ENCODE measurements at regions not wholly inside any gene's neighbourhood (a gene's known extent, or its start where the extent isn't known, plus 50 kb on each side); places are given as distances from the start of the nearest gene placed in this dataset.

DNA sequence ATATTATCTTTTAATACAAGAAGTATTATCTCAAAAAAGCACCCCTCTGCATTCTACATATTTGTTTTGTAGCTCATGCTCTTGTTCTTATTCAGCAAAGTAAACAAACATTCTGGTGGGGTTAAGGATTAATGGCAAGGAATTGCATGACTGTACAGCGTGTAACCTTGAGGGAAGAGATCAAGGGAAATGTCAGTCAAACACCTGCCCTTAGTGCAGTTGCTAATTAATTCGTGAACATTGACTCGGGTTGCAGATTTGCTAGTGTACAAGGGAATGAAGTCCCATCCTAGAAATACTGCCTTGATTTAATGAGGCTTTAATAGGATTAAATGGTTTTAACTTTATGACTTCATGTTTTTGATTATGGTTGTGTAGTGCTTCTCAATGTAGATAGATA, 1758.1 kb downstream of the MAT2B start:
- CTCF ChIA-PET (ENCODE audit: low intra/inter-chr PET ratio, low total read pairs): no interaction called here
- intact Hi-C loops (cut with micrococcal nuclease; ENCODE audit: unreplicated experiment): no loop called here
- TF ChIP-seq MAFK (conservative IDR thresholded peaks at IDR 0.05 in 1 of 2, IDR thresholded peaks at IDR 0.05 in 1 of 2; ENCODE audit: low read length in 2 of 2) (no peak), JUNB (CRISPR knock-in tag; IDR thresholded peaks at IDR 0.05; ENCODE audit: borderline replicate concordance) (no peak), NKX3-1 (CRISPR knock-in tag; IDR thresholded peaks at IDR 0.05) (no peak), ZNF772 (CRISPR knock-in tag; IDR thresholded peaks at IDR 0.05) (no peak), ZNF589 (CRISPR knock-in tag; conservative IDR thresholded peaks at IDR 0.05) (no peak)
- TF ChIP-seq, protein P1, sequence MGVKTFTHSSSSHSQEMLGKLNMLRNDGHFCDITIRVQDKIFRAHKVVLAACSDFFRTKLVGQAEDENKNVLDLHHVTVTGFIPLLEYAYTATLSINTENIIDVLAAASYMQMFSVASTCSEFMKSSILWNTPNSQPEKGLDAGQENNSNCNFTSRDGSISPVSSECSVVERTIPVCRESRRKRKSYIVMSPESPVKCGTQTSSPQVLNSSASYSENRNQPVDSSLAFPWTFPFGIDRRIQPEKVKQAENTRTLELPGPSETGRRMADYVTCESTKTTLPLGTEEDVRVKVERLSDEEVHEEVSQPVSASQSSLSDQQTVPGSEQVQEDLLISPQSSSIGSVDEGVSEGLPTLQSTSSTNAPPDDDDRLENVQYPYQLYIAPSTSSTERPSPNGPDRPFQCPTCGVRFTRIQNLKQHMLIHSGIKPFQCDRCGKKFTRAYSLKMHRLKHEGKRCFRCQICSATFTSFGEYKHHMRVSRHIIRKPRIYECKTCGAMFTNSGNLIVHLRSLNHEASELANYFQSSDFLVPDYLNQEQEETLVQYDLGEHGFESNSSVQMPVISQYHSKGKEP (CRISPR knock-in tag; IDR thresholded peaks at IDR 0.05): no peak
- TF ChIP-seq, protein P2, sequence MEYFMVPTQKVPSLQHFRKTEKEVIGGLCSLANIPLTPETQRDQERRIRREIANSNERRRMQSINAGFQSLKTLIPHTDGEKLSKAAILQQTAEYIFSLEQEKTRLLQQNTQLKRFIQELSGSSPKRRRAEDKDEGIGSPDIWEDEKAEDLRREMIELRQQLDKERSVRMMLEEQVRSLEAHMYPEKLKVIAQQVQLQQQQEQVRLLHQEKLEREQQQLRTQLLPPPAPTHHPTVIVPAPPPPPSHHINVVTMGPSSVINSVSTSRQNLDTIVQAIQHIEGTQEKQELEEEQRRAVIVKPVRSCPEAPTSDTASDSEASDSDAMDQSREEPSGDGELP (IDR thresholded peaks at IDR 0.05; ENCODE audit: borderline replicate concordance, low read depth): no peak
- TF ChIP-seq, protein P3, sequence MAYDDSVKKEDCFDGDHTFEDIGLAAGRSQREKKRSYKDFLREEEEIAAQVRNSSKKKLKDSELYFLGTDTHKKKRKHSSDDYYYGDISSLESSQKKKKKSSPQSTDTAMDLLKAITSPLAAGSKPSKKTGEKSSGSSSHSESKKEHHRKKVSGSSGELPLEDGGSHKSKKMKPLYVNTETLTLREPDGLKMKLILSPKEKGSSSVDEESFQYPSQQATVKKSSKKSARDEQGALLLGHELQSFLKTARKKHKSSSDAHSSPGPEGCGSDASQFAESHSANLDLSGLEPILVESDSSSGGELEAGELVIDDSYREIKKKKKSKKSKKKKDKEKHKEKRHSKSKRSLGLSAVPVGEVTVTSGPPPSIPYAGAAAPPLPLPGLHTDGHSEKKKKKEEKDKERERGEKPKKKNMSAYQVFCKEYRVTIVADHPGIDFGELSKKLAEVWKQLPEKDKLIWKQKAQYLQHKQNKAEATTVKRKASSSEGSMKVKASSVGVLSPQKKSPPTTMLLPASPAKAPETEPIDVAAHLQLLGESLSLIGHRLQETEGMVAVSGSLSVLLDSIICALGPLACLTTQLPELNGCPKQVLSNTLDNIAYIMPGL (CRISPR knock-in tag; IDR thresholded peaks at IDR 0.05; ENCODE audit: borderline replicate concordance in 1 of 2, low read depth in 1 of 2): no peak
- TF ChIP-seq, protein P4, sequence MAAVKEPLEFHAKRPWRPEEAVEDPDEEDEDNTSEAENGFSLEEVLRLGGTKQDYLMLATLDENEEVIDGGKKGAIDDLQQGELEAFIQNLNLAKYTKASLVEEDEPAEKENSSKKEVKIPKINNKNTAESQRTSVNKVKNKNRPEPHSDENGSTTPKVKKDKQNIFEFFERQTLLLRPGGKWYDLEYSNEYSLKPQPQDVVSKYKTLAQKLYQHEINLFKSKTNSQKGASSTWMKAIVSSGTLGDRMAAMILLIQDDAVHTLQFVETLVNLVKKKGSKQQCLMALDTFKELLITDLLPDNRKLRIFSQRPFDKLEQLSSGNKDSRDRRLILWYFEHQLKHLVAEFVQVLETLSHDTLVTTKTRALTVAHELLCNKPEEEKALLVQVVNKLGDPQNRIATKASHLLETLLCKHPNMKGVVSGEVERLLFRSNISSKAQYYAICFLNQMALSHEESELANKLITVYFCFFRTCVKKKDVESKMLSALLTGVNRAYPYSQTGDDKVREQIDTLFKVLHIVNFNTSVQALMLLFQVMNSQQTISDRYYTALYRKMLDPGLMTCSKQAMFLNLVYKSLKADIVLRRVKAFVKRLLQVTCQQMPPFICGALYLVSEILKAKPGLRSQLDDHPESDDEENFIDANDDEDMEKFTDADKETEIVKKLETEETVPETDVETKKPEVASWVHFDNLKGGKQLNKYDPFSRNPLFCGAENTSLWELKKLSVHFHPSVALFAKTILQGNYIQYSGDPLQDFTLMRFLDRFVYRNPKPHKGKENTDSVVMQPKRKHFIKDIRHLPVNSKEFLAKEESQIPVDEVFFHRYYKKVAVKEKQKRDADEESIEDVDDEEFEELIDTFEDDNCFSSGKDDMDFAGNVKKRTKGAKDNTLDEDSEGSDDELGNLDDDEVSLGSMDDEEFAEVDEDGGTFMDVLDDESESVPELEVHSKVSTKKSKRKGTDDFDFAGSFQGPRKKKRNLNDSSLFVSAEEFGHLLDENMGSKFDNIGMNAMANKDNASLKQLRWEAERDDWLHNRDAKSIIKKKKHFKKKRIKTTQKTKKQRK (IDR thresholded peaks at IDR 0.05; ENCODE audit: low read length): no peak

More for the DNA sequence above, 1758.1 kb downstream of the MAT2B start:
- H3K4me2 ChIP-seq (ENCODE audit: low read depth, low read length): no peak overlapping the region
- FAIRE-seq (no peak), DNase-seq (ENCODE audit: low spot score) (no peak), ATAC-seq (no peak)
- BruUV-seq (replicated peaks): no TSS peak
- in situ Hi-C loops (cut with HindIII; ENCODE audit: extremely low pct_ligation_motif_present, low pct_unique_long_range_greater_than_20kb): no loop called here
- POLR2A ChIA-PET: no interaction called here
- H3K9me3 ChIP-seq (ENCODE audit: low read length): peaks cover 60% of the 10 kb centered on the region
- H3K36me3 ChIP-seq (replicated peaks in 1 of 2; ENCODE audit: control insufficient read depth in 1 of 2, insufficient read depth in 2 of 2, low read length in 2 of 2): no peaks in the 10 kb centered on the region
- H3K9ac ChIP-seq (ENCODE audit: insufficient read depth, low read depth, low read length): no peak overlapping the region
- no peak overlapping the region for H3K27ac ChIP-seq (ENCODE audit: extremely low read length, insufficient read depth, low read length)
- WGBS (ENCODE audit: low lambda C conversion rate): 5% methylated on average over 3 of the region's 3 CpGs
- no peaks in the 10 kb centered on the region for H3K79me2 ChIP-seq (ENCODE audit: insufficient read depth, low read length)
- no peaks in the 10 kb centered on the region for H3K27me3 ChIP-seq (ENCODE audit: control insufficient read depth in 1 of 2, insufficient read depth in 2 of 2, low read length in 2 of 2)
- H2AFZ ChIP-seq (ENCODE audit: low read length): no peak overlapping the region
- no peak overlapping the region for H3K4me3 ChIP-seq (replicated peaks in 1 of 3; ENCODE audit: insufficient read depth in 1 of 3, low read depth in 2 of 3, low read length in 3 of 3)
- H4K20me1 ChIP-seq (ENCODE audit: insufficient read depth, low read length): no peaks in the 10 kb centered on the region
- no peaks in the 10 kb centered on the region for H3K4me1 ChIP-seq (ENCODE audit: insufficient read depth, low read length)
